ENCODE measurements at regions not wholly inside any gene's neighbourhood (a gene's known extent, or its start where the extent isn't known, plus 50 kb on each side); places are given as distances from the start of the nearest gene placed in this dataset.

- Histone ChIP-seq H3K4me1 (no peaks in the 10 kb centered on the region), H3K36me3 (replicated peaks in 1 of 2; ENCODE audit: insufficient read depth in 1 of 2, low read depth in 2 of 2) (no peaks in the 10 kb centered on the region), H3K27ac (no peak overlapping the region), H3K4me3 (no peak overlapping the region), H3K9me3 (peaks cover 0 to 8% (median 0%) of the 10 kb centered on the region in 3 donors), H3K27me3 (no peaks in the 10 kb centered on the region)
- TF ChIP-seq POLR2A (IDR thresholded peaks at IDR 0.05) (no peak), CTCF (IDR thresholded peaks at IDR 0.05) (no peak)
- intact Hi-C loops (cut with DNase I): no loop called here
- DNase-seq: no peak
- ATAC-seq: no peak
- WGBS, 2 donors: 65 to 70% methylated on average over 3 of the region's 3 CpGs
These were observed 184.2 kb upstream of the FOXN3 start for GRCh38 chr14:89600950-89601826.

GRCh38 chr14:89600029-89600428, 183.0 kb upstream of the FOXN3 start:
- Histone ChIP-seq H3K36me3 (replicated peaks in 1 of 2; ENCODE audit: insufficient read depth in 1 of 2, low read depth in 2 of 2) (no peaks in the 10 kb centered on the region), H3K4me3 (no peak overlapping the region), H3K9me3 (peaks cover 0 to 8% (median 0%) of the 10 kb centered on the region in 3 donors), H3K4me1 (no peaks in the 10 kb centered on the region), H3K27ac (no peak overlapping the region), H3K27me3 (no peaks in the 10 kb centered on the region)
- ATAC-seq (no peak), DNase-seq (no peak)
- TF ChIP-seq CTCF (IDR thresholded peaks at IDR 0.05) (no peak), POLR2A (IDR thresholded peaks at IDR 0.05) (no peak)
- intact Hi-C loops (cut with DNase I): no loop called here

GRCh38 chr14:89598548-89599186, 181.6 kb upstream of the FOXN3 start:
- no peak for ATAC-seq
- DNase-seq: no peak
- Histone ChIP-seq H3K27me3 (no peaks in the 10 kb centered on the region), H3K4me1 (no peaks in the 10 kb centered on the region), H3K27ac (no peak overlapping the region), H3K36me3 (replicated peaks in 1 of 2; ENCODE audit: insufficient read depth in 1 of 2, low read depth in 2 of 2) (no peaks in the 10 kb centered on the region), H3K9me3 (peaks cover 0 to 8% (median 0%) of the 10 kb centered on the region in 3 donors), H3K4me3 (no peak overlapping the region)
- WGBS, 2 donors: 97 to 100% methylated on average over 2 of the region's 2 CpGs
- no peak for TF ChIP-seq POLR2A (IDR thresholded peaks at IDR 0.05)
- TF ChIP-seq CTCF (IDR thresholded peaks at IDR 0.05): no peak
- intact Hi-C loops (cut with DNase I): no loop called here

GRCh38 chr14:89592961-89593360, 175.9 kb upstream of the FOXN3 start:
- no peak for TF ChIP-seq POLR2A (IDR thresholded peaks at IDR 0.05)
- no peak for TF ChIP-seq CTCF (IDR thresholded peaks at IDR 0.05)
- ATAC-seq (no peak), DNase-seq (no peak)
- intact Hi-C loops (cut with DNase I): no loop called here
- Histone ChIP-seq H3K36me3 (replicated peaks in 1 of 2; ENCODE audit: insufficient read depth in 1 of 2, low read depth in 2 of 2) (no peaks in the 10 kb centered on the region), H3K9me3 (no peaks in the 10 kb centered on the region), H3K4me1 (peaks cover 14% of the 10 kb centered on the region), H3K4me3 (no peak overlapping the region), H3K27me3 (no peaks in the 10 kb centered on the region), H3K27ac (no peak overlapping the region)

Measured in body of pancreas (tissue), 4 donors.